NCI-H2196 treated with DMSO at 0.1 percent for 48 hours (cell line): ENCODE measurements at regions not wholly inside any gene's neighbourhood (a gene's known extent, or its start where the extent isn't known, plus 50 kb on each side); places are given as distances from the start of the nearest gene placed in this dataset.
"Not testable (repeated sequence)": the region's sequence is repeated elsewhere in the genome, so short reads cannot be mapped to it uniquely, and the experiment has no call there.

Experiments used
- DNase-seq: peaks from one replicate; lab custom pipeline; 2025; ENCODE audit not compliant: unreplicated experiment; lab: John Stamatoyannopoulos, UW

GRCh38 chr18:43793910-43794309 lies 516.6 kb upstream of the SYT4 start:
- no peak for DNase-seq

GRCh38 chr18:43794363-43794762 lies 517.1 kb upstream of the SYT4 start:
- DNase-seq = no peak

- DNase-seq = no peak
Observed at GRCh38 chr18:43797347-43797746, 520.1 kb upstream of the SYT4 start.

GRCh38 chr18:43800584-43800983 lies 523.3 kb upstream of the SYT4 start:
- no peak for DNase-seq

- no peak for DNase-seq
Observed at GRCh38 chr18:43805646-43806194, 528.4 kb upstream of the SYT4 start.

DNA sequence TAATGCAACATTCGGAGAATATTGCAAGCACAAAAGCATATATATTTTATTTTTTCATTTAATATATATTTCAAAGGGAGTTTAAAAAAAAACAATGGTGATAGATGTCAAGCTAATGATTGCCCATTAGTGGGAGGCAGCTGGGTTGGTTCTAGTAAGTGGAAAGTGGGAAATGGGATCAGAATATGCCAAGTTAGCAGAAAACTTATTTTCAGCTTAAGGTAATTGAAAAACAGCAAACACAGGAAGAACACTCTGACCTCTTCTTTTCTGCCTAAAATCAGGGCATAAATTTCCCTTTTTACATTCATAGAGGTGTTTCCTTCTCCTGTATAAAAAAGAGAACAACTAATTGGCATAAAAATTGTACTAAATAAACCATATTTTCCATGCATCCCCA lies 535.3 kb upstream of the SYT4 start:
- DNase-seq = no peak

GRCh38 chr18:43819397-43819796 lies 542.1 kb upstream of the SYT4 start:
- no peak for DNase-seq

- no peak for DNase-seq
Observed at GRCh38 chr18:43819873-43820272, 542.6 kb upstream of the SYT4 start.

GRCh38 chr18:43825768-43826167 lies 548.5 kb upstream of the SYT4 start:
- DNase-seq = no peak

DNA sequence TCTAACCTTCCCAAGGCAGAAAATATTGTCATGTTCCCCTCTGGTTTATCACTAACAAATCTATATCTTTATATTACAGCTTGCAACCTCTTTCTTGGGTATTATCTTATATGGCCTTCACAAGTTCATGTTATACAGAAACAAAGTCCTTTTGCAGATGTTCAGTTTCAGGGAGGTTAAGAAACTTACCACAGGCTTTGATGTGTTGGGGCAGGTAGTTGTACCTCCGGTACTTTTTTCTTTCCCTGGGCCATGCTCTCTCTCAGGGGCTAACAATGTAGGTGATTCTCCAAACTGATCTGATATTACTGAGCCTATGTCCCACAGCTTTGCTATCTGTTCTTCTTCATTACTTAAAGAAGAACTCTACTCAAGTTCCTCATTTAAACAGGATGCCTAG lies 548.9 kb upstream of the SYT4 start:
- DNase-seq = no peak

DNA sequence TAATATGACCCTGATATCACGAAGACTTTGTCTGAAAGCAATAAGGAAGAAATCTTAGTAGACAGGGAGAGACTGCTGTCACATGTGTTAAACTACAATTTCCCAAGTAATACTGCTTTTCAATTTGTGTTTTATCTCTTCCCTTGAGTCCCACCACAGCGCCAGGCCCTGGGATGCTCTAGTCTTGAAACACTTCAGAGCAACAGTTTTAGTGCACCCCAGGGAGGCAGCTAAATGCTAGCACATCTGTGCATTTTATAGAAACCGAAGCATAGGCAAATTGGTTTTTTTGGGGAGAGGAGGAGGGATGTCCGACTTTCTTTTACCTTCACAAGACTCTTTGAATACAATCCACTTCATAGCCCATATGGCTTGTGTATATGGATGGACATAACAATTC lies 550.0 kb upstream of the SYT4 start:
- DNase-seq = no peak

GRCh38 chr18:43830303-43830702 lies 553.0 kb upstream of the SYT4 start:
- DNase-seq = no peak

- no peak for DNase-seq
Observed at GRCh38 chr18:43830947-43831346, 553.7 kb upstream of the SYT4 start.

- no peak for DNase-seq
Observed at GRCh38 chr18:43846299-43846698, 569.0 kb upstream of the SYT4 start.

GRCh38 chr18:43847164-43848091 lies 570.1 kb upstream of the SYT4 start:
- DNase-seq = no peak

GRCh38 chr18:43849831-43850230 lies 572.5 kb upstream of the SYT4 start:
- not testable (repeated sequence) for DNase-seq

DNA sequence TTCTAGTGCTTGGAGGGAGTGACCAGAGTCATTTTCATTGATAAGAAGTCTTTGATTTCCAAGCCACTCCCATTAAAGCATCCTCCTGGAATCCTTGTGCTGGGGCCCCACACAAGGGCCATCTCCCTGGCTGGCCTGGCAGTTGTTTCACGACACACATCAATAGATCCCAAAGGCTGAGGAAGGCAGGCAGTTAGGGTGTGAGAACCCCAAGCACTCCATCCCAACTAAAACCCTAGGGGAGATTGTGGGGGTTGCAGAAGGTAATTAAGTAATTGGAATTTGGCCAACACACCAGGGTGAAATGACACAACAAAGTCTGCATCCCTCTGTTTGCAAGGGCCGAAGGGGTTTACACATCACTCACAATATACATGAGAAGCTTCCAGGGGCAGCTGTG lies 578.1 kb upstream of the SYT4 start:
- no peak for DNase-seq

DNA sequence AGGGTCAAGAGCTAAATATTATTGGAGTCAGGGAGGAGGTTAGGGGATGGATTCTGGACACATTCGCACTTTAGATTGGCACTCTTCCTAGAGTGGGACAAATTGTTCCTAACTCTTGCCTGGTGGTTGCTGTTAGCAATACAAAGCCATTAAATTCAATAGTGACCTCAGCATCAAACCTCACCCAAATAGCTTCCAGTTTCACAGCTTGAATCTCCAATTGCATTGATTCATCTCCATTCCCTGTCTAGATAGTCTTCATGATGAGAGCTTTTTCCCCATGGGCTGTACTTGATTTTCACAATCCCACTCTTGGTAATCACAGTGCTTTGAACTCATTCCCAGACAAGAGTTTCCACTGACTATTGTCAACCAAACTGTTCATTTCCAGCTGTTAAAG lies 585.9 kb upstream of the SYT4 start:
- no peak for DNase-seq

DNA sequence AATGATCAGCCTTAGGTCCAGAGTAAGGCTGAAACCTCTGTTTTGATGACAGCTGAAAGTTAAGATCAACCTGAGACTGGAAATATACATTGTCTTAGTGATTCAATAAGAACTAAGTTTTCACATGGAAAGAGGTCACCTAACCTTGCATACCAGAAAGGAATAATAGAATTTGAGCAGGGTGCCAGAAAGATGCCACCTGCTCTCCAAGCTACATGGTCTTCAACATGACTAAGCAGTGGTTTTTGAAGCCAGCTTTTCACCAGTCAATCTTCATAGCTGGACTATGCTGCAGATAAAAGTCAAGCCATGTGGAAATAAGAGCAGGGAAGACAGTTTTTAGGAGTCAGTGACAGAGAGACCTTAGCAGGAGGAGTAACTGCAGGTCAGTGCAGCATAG lies 589.4 kb upstream of the SYT4 start:
- no peak for DNase-seq

DNA sequence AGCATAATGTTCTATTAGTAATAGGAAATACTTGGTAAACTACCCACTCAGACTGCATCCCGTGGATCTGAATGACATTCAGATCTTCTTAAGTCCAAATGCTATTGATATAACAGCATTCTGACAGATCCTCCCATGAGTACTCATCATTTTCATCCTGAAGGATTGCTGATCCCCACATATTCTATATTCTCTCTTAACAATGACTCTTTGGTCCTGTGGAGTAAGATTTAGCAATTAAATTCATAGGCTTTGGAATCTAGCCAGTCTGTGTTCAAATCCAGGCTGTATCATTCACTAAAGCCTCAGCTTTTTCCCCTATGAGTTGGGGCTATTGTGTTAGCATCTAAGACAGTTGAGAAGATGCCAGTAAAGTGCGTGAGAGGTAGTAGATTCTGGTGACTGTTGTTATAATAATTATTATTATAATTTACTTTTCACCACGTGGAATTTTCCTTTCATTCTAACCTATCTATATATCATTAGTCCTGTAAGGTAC lies 591.3 kb upstream of the SYT4 start:
- no peak for DNase-seq

- DNase-seq = no peak
Observed at GRCh38 chr18:43869451-43870008, 592.2 kb upstream of the SYT4 start.

- no peak for DNase-seq
Observed at GRCh38 chr18:43870626-43871025, 593.3 kb upstream of the SYT4 start.
